ENCODE measurements at regions not wholly inside any gene's neighbourhood (a gene's known extent, or its start where the extent isn't known, plus 50 kb on each side); places are given as distances from the start of the nearest gene placed in this dataset.
A peak's percentile ranks its signal among the peaks of the same experiment; 100 is the strongest.

DNA sequence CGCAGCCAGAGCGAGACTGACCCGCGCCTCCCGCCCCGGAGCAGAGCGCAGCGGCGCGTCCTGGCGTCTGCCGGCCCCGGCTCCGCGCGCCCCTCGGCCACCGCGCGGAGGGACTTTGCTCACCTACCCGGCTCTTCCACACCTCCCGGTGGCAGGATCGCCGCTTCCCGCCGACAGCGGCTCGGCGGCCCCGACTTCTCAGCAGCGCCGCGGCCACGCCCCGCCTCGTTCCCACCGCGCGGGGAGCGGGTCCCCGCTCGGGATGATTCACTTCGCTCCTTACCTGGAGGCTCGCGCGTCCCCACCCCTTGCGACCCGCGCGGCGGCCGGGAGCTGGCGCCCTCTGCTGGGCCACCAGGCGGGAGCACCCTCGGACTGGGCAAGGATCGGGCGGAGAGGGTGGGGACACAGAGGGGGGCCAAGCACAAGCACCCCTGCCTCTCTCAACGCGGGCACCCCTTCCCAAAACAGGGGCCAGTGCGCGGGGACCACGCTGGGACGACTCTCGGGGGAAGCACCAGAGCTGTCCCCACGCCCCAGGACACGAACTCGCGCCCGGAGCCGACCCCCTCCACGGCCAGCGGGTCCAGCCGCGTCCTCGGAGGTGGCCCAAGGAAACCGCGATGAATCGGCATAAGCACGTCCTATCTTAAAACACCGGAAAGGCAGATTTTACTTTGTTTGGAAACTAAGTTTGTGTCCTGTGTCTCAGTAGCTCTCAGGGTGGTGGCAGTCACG lies 101.0 kb upstream of the SVIL start:
- no peaks in the 10 kb centered on the region for H3K36me3 ChIP-seq (ENCODE audit: control insufficient read depth, insufficient read depth, low read length)
- FAIRE-seq (no peak), DNase-seq (ENCODE audit: low read depth) (peak; percentile 65)
- peak overlapping the region; percentile 63 for H3K4me3 ChIP-seq (ENCODE audit: low read depth, low read length)
- TF ChIP-seq, protein P1, sequence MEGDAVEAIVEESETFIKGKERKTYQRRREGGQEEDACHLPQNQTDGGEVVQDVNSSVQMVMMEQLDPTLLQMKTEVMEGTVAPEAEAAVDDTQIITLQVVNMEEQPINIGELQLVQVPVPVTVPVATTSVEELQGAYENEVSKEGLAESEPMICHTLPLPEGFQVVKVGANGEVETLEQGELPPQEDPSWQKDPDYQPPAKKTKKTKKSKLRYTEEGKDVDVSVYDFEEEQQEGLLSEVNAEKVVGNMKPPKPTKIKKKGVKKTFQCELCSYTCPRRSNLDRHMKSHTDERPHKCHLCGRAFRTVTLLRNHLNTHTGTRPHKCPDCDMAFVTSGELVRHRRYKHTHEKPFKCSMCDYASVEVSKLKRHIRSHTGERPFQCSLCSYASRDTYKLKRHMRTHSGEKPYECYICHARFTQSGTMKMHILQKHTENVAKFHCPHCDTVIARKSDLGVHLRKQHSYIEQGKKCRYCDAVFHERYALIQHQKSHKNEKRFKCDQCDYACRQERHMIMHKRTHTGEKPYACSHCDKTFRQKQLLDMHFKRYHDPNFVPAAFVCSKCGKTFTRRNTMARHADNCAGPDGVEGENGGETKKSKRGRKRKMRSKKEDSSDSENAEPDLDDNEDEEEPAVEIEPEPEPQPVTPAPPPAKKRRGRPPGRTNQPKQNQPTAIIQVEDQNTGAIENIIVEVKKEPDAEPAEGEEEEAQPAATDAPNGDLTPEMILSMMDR (IDR thresholded peaks at IDR 0.05; ENCODE audit: insufficient read depth, low read length, severe bottlenecking), result peak; percentile 88
- no peaks in the 10 kb centered on the region for H3K27me3 ChIP-seq (ENCODE audit: control insufficient read depth, insufficient read depth, low read length)

DNA sequence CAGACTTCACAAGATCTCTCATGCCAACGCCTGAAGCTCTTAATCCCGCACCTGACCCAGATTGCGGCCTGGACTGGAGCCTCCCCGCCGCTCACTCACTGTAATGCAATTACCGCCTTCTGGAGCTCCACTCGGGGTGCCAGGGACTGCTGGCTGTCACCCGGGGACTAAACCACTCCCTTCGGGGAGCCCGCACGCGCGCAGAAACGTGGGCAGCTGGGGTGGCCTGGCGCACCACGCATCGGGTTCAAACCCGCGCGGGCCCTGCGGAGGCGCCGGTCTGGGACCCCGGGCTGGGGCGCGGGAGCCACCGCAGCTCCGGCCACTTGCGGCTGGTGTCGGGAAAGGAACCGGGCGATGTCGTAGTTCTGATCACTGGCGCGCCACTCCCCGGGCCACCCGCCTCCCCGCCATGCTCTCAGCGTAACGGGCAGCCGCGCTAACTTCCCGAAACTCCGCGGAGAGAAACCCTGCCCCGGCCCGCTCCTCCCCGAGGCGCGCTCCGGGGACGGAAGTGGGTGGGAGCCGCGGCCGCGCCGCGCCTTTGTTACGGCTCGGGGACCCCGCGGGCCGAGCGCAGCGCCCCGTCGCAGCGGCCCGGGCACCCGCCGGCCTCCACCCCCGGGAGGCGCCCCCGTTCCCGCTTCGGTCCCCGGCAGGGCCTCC lies 100.3 kb upstream of the SVIL start:
- H3K27me3 ChIP-seq (ENCODE audit: control insufficient read depth, insufficient read depth, low read length), result no peaks in the 10 kb centered on the region
- DNase-seq (ENCODE audit: low read depth) (no peak), FAIRE-seq (no peak)

DNA sequence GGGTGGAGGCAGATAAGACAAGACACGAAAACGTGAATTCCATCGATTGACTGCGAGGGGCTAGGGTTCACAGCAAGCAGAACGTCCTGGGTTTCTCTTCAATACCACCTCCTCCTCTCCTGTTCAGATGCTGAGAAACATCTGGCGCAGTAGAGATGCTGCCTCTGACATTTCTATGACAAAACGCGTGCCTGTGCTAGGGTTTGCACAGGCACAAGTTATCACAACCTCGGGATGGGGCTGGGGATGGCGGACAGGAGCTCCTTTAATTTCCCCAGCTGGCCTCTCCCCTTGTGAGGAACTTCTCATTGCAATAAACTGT lies 99.8 kb upstream of the SVIL start:
- no peak for FAIRE-seq
- no peaks in the 10 kb centered on the region for H3K36me3 ChIP-seq (ENCODE audit: control insufficient read depth, insufficient read depth, low read length)
- no peak for DNase-seq (ENCODE audit: low read depth)
- TF ChIP-seq, protein P1 (IDR thresholded peaks at IDR 0.05; ENCODE audit: insufficient read depth, low read length, severe bottlenecking), result no peak
- H3K4me3 ChIP-seq (ENCODE audit: low read depth, low read length), result peak overlapping the region; percentile 63
- H3K27me3 ChIP-seq (ENCODE audit: control insufficient read depth, insufficient read depth, low read length), result no peaks in the 10 kb centered on the region

More for the DNA sequence above, 100.3 kb upstream of the SVIL start:
- TF ChIP-seq, protein P1 (IDR thresholded peaks at IDR 0.05; ENCODE audit: insufficient read depth, low read length, severe bottlenecking), result no peak
- H3K4me3 ChIP-seq (ENCODE audit: low read depth, low read length), result peak overlapping the region; percentile 63
- no peaks in the 10 kb centered on the region for H3K36me3 ChIP-seq (ENCODE audit: control insufficient read depth, insufficient read depth, low read length)

DNA sequence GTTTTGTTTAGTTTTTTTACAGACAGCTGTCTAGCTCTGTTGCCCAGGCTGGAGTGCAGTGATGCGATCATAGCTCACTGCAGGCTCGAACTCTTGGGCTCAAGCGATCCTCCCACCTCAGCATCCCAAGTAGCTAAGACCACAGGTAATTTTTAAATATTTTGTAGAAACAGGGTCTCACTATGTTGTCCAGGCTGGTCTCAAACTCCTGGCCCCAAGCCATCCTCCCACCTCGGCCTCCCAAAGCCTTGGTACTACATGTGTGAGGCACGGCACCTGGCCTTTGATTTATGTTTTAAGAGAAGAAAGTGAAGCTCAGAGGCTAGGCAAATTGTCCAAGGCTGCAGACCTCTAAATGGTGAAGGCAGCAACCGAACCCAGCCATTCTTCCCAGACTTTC lies 98.6 kb upstream of the SVIL start:
- DNase-seq (ENCODE audit: low read depth) (no peak), FAIRE-seq (no peak)
- Histone ChIP-seq H3K27me3 (ENCODE audit: control insufficient read depth, insufficient read depth, low read length) (no peaks in the 10 kb centered on the region), H3K36me3 (ENCODE audit: control insufficient read depth, insufficient read depth, low read length) (no peaks in the 10 kb centered on the region), H3K4me3 (ENCODE audit: low read depth, low read length) (no peak overlapping the region)
- TF ChIP-seq, protein P1 (IDR thresholded peaks at IDR 0.05; ENCODE audit: insufficient read depth, low read length, severe bottlenecking), result no peak

DNA sequence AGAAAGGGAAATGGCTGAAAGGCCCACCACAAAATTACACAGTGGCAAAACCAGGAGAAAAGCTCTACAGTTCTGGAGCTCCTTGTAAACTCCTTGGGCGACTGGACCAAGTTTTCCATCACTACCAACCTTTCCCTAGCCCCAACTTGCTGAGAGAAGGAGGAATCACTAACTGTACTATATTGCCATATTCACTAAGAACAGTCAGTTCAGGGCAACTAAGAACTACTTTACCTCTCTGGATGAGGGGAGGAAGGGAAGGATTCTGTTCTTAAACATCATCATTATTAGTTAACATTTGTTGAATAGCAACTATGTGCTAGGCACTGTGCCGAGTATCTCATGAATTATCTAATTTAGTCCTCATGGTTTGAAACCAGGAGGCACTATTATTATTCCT lies 98.1 kb upstream of the SVIL start:
- no peak for DNase-seq (ENCODE audit: low read depth)
- Histone ChIP-seq H3K4me3 (ENCODE audit: low read depth, low read length) (no peak overlapping the region), H3K36me3 (ENCODE audit: control insufficient read depth, insufficient read depth, low read length) (no peaks in the 10 kb centered on the region), H3K27me3 (ENCODE audit: control insufficient read depth, insufficient read depth, low read length) (no peaks in the 10 kb centered on the region)
- TF ChIP-seq, protein P1 (IDR thresholded peaks at IDR 0.05; ENCODE audit: insufficient read depth, low read length, severe bottlenecking), result no peak
- FAIRE-seq, result no peak
